SK-N-SH treated with all-trans-retinoic acid at 6 μM for 48 hours (cell line): ENCODE measurements at regions not wholly inside any gene's neighbourhood (a gene's known extent, or its start where the extent isn't known, plus 50 kb on each side); places are given as distances from the start of the nearest gene placed in this dataset.

Experiments used
- ARNTL ChIP-seq: fragments of 450-650 bp; formaldehyde crosslinking; IDR thresholded peaks from 2 replicates; pipeline ENCODE4 v1.5.0; 2020; ENCODE audit warnings: low read depth, mild to moderate bottlenecking, moderate library complexity, borderline replicate concordance
- BACH2 ChIP-seq: fragments of 250-450 bp; sonication (Bioruptor Pico); IDR thresholded peaks from 2 replicates; pipeline ENCODE4 v1.9.0; 2021; ENCODE audit warnings: mild to moderate bottlenecking, borderline replicate concordance
- CSDC2 ChIP-seq: fragments of 250-450 bp; sonication (Bioruptor Pico); IDR thresholded peaks from 2 replicates; pipeline ENCODE4 v1.5.0; 2020; ENCODE audit warnings: mild to moderate bottlenecking, moderate library complexity
- GLIS3 ChIP-seq: fragments of 250-450 bp; sonication (Bioruptor Pico); IDR thresholded peaks from 2 replicates; pipeline ENCODE4 v1.5.0; 2020; ENCODE audit warnings: mild to moderate bottlenecking, moderate library complexity
- ISL1 ChIP-seq: fragments of 250-450 bp; sonication (Bioruptor Pico); IDR thresholded peaks from 2 replicates; pipeline ENCODE4 v2.1.2; 2022; ENCODE audit warnings: mild to moderate bottlenecking, moderate library complexity
- PPARA ChIP-seq: fragments of 250-450 bp; sonication (Bioruptor Pico); IDR thresholded peaks from 2 replicates; pipeline ENCODE4 v1.5.0; 2020; ENCODE audit warnings: mild to moderate bottlenecking, borderline replicate concordance
- RARB ChIP-seq: fragments of 250-450 bp; sonication (Bioruptor Pico); IDR thresholded peaks from 2 replicates; pipeline ENCODE4 v1.8.0; 2021; ENCODE audit warnings: mild to moderate bottlenecking, moderate library complexity
- ZFP3 ChIP-seq: fragments of 250-450 bp; sonication (Bioruptor Pico); IDR thresholded peaks from 2 replicates; pipeline ENCODE4 v1.5.0; 2020; ENCODE audit warnings: mild to moderate bottlenecking, moderate library complexity
- ZFP30 ChIP-seq: fragments of 450-650 bp; formaldehyde crosslinking; IDR thresholded peaks from 2 replicates; pipeline ENCODE4 v1.5.0; 2022; ENCODE audit warnings: mild to moderate bottlenecking, moderate library complexity
- ZNF565 ChIP-seq: fragments of 450-650 bp; formaldehyde crosslinking; conservative IDR thresholded peaks from 2 replicates; pipeline ENCODE4 v1.5.0; 2020; ENCODE audit warnings: low read depth, mild to moderate bottlenecking, moderate library complexity
- ZNF70 ChIP-seq: fragments of 450-650 bp; formaldehyde crosslinking; IDR thresholded peaks from 2 replicates; pipeline ENCODE4 v1.5.0; 2020; ENCODE audit warnings: mild to moderate bottlenecking, moderate library complexity
- TF ChIP-seq, protein P1 (sequence below): fragments of 250-450 bp; sonication (Bioruptor Pico); IDR thresholded peaks from 2 replicates; pipeline ENCODE4 v1.8.0; 2020; ENCODE audit warnings: mild to moderate bottlenecking, moderate library complexity, borderline replicate concordance
- TF ChIP-seq, protein P2 (sequence below): fragments of 250-450 bp; sonication (Bioruptor Pico); IDR thresholded peaks from 2 replicates; pipeline ENCODE4 v1.5.1; 2020; ENCODE audit warnings: low read depth, mild to moderate bottlenecking, moderate library complexity

DNA sequence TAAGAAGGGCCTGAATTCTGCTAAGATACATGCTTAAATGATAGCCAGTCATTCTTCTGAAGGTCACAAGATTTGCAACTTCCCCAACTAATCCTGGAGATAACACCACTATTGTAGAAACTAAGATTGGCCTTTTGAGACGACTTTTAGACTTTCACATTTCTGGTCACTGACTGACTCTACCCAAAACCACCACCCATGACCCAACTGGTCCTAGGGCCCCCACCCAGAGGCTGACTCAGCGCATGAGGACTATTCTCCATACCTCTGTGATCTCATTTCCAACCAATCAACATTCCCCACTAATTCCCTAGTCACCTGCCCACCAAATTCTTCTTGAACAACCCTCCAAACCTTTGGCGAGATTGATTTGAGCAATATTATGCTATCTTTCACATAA is 1299.0 kb downstream of the CDH11 start:
- TF ChIP-seq, protein P1, sequence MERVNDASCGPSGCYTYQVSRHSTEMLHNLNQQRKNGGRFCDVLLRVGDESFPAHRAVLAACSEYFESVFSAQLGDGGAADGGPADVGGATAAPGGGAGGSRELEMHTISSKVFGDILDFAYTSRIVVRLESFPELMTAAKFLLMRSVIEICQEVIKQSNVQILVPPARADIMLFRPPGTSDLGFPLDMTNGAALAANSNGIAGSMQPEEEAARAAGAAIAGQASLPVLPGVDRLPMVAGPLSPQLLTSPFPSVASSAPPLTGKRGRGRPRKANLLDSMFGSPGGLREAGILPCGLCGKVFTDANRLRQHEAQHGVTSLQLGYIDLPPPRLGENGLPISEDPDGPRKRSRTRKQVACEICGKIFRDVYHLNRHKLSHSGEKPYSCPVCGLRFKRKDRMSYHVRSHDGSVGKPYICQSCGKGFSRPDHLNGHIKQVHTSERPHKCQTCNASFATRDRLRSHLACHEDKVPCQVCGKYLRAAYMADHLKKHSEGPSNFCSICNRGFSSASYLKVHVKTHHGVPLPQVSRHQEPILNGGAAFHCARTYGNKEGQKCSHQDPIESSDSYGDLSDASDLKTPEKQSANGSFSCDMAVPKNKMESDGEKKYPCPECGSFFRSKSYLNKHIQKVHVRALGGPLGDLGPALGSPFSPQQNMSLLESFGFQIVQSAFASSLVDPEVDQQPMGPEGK (CRISPR knock-in tag) = no peak
- TF ChIP-seq, protein P2, sequence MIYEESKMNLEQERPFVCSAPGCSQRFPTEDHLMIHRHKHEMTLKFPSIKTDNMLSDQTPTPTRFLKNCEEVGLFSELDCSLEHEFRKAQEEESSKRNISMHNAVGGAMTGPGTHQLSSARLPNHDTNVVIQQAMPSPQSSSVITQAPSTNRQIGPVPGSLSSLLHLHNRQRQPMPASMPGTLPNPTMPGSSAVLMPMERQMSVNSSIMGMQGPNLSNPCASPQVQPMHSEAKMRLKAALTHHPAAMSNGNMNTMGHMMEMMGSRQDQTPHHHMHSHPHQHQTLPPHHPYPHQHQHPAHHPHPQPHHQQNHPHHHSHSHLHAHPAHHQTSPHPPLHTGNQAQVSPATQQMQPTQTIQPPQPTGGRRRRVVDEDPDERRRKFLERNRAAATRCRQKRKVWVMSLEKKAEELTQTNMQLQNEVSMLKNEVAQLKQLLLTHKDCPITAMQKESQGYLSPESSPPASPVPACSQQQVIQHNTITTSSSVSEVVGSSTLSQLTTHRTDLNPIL = no peak
- TF ChIP-seq RARB = no peak
- no peak for TF ChIP-seq ISL1 (CRISPR knock-in tag)
- no peak for TF ChIP-seq ZNF70 (CRISPR knock-in tag)
- TF ChIP-seq PPARA (CRISPR knock-in tag) = no peak
- TF ChIP-seq CSDC2 = no peak
- no peak for TF ChIP-seq GLIS3 (CRISPR knock-in tag)
- no peak for TF ChIP-seq ZNF565 (CRISPR knock-in tag)
- no peak for TF ChIP-seq ZFP30 (CRISPR knock-in tag)
- TF ChIP-seq ZFP3 = no peak
- TF ChIP-seq BACH2 (CRISPR knock-in tag) = no peak
- TF ChIP-seq ARNTL (CRISPR knock-in tag) = no peak
